ENCODE measurements at regions not wholly inside any gene's neighbourhood (a gene's known extent, or its start where the extent isn't known, plus 50 kb on each side); places are given as distances from the start of the nearest gene placed in this dataset.

GRCh38 chr6:94511502-94512088 is 1065.7 kb upstream of the MANEA start:
- TF ChIP-seq, protein P1, sequence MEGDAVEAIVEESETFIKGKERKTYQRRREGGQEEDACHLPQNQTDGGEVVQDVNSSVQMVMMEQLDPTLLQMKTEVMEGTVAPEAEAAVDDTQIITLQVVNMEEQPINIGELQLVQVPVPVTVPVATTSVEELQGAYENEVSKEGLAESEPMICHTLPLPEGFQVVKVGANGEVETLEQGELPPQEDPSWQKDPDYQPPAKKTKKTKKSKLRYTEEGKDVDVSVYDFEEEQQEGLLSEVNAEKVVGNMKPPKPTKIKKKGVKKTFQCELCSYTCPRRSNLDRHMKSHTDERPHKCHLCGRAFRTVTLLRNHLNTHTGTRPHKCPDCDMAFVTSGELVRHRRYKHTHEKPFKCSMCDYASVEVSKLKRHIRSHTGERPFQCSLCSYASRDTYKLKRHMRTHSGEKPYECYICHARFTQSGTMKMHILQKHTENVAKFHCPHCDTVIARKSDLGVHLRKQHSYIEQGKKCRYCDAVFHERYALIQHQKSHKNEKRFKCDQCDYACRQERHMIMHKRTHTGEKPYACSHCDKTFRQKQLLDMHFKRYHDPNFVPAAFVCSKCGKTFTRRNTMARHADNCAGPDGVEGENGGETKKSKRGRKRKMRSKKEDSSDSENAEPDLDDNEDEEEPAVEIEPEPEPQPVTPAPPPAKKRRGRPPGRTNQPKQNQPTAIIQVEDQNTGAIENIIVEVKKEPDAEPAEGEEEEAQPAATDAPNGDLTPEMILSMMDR (IDR thresholded peaks at IDR 0.05): no peak
- TF ChIP-seq POLR2A (IDR thresholded peaks at IDR 0.05): no peak
